Panc1 (cell line): ENCODE measurements at regions not wholly inside any gene's neighbourhood (a gene's known extent, or its start where the extent isn't known, plus 50 kb on each side); places are given as distances from the start of the nearest gene placed in this dataset.

ENCODE experiments used
- ATAC-seq: fragments of 200-7000 bp; cut with Tn5 transposase; 2 replicates; pipeline ENCODE4 v1.9.1; 2020; ENCODE audit warnings: mild to moderate bottlenecking, moderate library complexity
- BruUV-seq: library from RNA; stranded (reverse); fragments of 400-500 nt; replicated peaks from 2 replicates; lab custom pipeline; 2021; lab: Mats Ljungman, UMichigan
- CTCF ChIA-PET: fragments of 300-600 bp; sonication (Branson Sonifier 250); formaldehyde crosslinking; loops from one replicate; lab custom pipeline; 2022; ENCODE audit warnings: antibody characterized with exemption; lab: Charles Lee
- POLR2A ChIA-PET: fragments of 300-600 bp; sonication (Branson Sonifier 250); formaldehyde crosslinking; loops from one replicate; lab custom pipeline; 2022; ENCODE audit warnings: antibody characterized with exemption; lab: Charles Lee
- DNase-seq: peaks from one replicate; pipeline ENCODE4 v3.0.0-alpha.2; 2010; ENCODE audit warnings: low read depth, low spot score
- H3K27ac ChIP-seq: 2 replicates; pipeline ENCODE4 v1.5.1; 2011; ENCODE audit warnings: mild to moderate bottlenecking, low read length, inconsistent platforms
- H3K27me3 ChIP-seq: fragments of 200-500 bp; sonication (Bioruptor generic); 2 replicates; pipeline ENCODE4 v1.6.0; 2014; ENCODE audit warnings: low read length, inconsistent platforms; ENCODE audit not compliant: control insufficient read depth, insufficient read depth
- H3K36me3 ChIP-seq: fragments of 200-500 bp; sonication (Bioruptor generic); 2 replicates; pipeline ENCODE4 v1.5.1; 2014; ENCODE audit warnings: inconsistent platforms, mild to moderate bottlenecking, low read length, moderate library complexity; ENCODE audit not compliant: control insufficient read depth, insufficient read depth
- H3K4me1 ChIP-seq: 2 replicates; pipeline ENCODE4 v1.5.1; 2011; ENCODE audit warnings: inconsistent platforms, mild to moderate bottlenecking, low read length, moderate library complexity; ENCODE audit not compliant: control insufficient read depth, insufficient read depth
- H3K4me3 ChIP-seq, 2 experiments: 2 replicates each; pipeline ENCODE4 v1.5.1; 2011 to 2012; ENCODE audit warnings: low read depth in 2 of 2, low read length in 2 of 2, mild to moderate bottlenecking in 2 of 2, inconsistent platforms in 1 of 2, moderate library complexity in 1 of 2
- H3K9me3 ChIP-seq: fragments of 200-500 bp; sonication (Bioruptor generic); 2 replicates; pipeline ENCODE4 v1.5.1; 2014; ENCODE audit warnings: low read depth, mild to moderate bottlenecking, inconsistent platforms, low read length, moderate library complexity; ENCODE audit not compliant: control insufficient read depth, insufficient read depth
- CTCF ChIP-seq: fragments of 450-650 bp; IDR thresholded peaks from 2 replicates; pipeline ENCODE4 v1.5.1; 2017; ENCODE audit warnings: mild to moderate bottlenecking
- POLR2AphosphoS5 ChIP-seq: IDR thresholded peaks from 2 replicates; pipeline ENCODE4 v1.6.1; 2012; ENCODE audit warnings: mild to moderate bottlenecking, low read depth, low read length, moderate library complexity
- SIN3A ChIP-seq: IDR thresholded peaks from 2 replicates; pipeline ENCODE4 v1.6.1; 2012; ENCODE audit warnings: low read depth, mild to moderate bottlenecking, low read length, moderate library complexity, borderline replicate concordance; ENCODE audit not compliant: insufficient read depth
- TCF7L2 ChIP-seq: IDR thresholded peaks from 2 replicates; pipeline ENCODE4 v1.6.1; 2011; ENCODE audit warnings: mild to moderate bottlenecking, low read depth, low read length, inconsistent platforms
- in situ Hi-C: cut with HindIII; loops from 2 replicates; pipeline ENCODE4 v1.10.0; 2016; ENCODE audit warnings: low sequenced_read_pairs, low pct_unique_long_range_greater_than_20kb
- intact Hi-C: fragments of 100-400 bp; cut with micrococcal nuclease; formaldehyde crosslinking; loops from one replicate; pipeline ENCODE4 v1.10.0; 2022; ENCODE audit not compliant: unreplicated experiment
- TF ChIP-seq, protein P1 (sequence below), 2 experiments: IDR thresholded peaks; 2 replicates each; pipeline ENCODE4 v1.6.1; 2011 to 2012; ENCODE audit warnings: low read depth in 2 of 2, control low read depth in 1 of 2, low read length in 1 of 2, mild to moderate bottlenecking in 1 of 2, moderate library complexity in 1 of 2; ENCODE audit not compliant: insufficient read depth in 1 of 2

DNA sequence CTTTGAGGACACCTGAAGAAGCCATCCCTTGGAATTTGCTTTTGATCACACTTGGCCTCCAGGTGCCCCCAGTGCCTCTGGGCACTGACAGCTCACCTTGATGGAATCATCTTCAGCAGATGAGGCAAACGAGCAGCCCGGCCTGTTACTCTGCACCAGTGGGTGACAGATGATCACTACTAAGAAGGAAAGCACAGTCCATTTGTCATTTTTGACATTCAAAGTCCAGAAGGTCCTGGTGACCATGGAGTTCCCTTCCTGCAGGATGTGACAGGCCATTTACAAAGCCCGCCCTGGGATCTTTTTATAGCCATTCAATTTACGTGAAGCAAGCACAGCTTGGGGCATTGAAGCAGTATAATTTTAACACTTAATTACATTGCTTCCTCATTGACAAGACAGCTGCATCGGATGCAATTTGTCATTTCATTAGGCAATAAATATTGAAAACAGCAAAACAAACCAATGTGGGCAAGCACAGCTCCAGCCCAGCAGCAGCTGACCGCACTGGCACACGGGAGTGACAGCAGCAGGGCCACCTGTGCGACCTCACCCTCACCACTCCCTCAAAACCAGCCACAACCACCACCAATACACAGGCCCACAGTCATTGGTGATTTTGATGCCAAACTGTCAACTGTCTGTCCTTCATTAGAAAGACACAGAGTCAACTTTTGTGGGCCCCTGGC lies 76.0 kb upstream of the SLC66A3 start:
- CTCF ChIA-PET: no interaction called here
- POLR2A ChIA-PET: interaction anchor here (0.6 kb wide), 1 partner anchor 66 kb away, joined by 3 read pairs; no protein-coding TSS in a partner anchor
- intact Hi-C loops: no loop called here
- TF ChIP-seq POLR2AphosphoS5 (no peak), TCF7L2 (no peak), CTCF (no peak), SIN3A (no peak)
- TF ChIP-seq, protein P1, sequence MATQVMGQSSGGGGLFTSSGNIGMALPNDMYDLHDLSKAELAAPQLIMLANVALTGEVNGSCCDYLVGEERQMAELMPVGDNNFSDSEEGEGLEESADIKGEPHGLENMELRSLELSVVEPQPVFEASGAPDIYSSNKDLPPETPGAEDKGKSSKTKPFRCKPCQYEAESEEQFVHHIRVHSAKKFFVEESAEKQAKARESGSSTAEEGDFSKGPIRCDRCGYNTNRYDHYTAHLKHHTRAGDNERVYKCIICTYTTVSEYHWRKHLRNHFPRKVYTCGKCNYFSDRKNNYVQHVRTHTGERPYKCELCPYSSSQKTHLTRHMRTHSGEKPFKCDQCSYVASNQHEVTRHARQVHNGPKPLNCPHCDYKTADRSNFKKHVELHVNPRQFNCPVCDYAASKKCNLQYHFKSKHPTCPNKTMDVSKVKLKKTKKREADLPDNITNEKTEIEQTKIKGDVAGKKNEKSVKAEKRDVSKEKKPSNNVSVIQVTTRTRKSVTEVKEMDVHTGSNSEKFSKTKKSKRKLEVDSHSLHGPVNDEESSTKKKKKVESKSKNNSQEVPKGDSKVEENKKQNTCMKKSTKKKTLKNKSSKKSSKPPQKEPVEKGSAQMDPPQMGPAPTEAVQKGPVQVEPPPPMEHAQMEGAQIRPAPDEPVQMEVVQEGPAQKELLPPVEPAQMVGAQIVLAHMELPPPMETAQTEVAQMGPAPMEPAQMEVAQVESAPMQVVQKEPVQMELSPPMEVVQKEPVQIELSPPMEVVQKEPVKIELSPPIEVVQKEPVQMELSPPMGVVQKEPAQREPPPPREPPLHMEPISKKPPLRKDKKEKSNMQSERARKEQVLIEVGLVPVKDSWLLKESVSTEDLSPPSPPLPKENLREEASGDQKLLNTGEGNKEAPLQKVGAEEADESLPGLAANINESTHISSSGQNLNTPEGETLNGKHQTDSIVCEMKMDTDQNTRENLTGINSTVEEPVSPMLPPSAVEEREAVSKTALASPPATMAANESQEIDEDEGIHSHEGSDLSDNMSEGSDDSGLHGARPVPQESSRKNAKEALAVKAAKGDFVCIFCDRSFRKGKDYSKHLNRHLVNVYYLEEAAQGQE (IDR thresholded peaks at IDR 0.05; ENCODE audit: insufficient read depth in 1 of 2, low read depth in 2 of 2, low read length in 1 of 2): no peak
- in situ Hi-C loops: no loop called here
- no peaks in the 10 kb centered on the region for H3K9me3 ChIP-seq
- H3K27ac ChIP-seq: no peak overlapping the region
- ATAC-seq (no peak), DNase-seq (no peak)
- BruUV-seq: no TSS peak
- H3K4me1 ChIP-seq: no peaks in the 10 kb centered on the region
- no peak overlapping the region for H3K4me3 ChIP-seq
- no peaks in the 10 kb centered on the region for H3K27me3 ChIP-seq
- no peaks in the 10 kb centered on the region for H3K36me3 ChIP-seq

DNA sequence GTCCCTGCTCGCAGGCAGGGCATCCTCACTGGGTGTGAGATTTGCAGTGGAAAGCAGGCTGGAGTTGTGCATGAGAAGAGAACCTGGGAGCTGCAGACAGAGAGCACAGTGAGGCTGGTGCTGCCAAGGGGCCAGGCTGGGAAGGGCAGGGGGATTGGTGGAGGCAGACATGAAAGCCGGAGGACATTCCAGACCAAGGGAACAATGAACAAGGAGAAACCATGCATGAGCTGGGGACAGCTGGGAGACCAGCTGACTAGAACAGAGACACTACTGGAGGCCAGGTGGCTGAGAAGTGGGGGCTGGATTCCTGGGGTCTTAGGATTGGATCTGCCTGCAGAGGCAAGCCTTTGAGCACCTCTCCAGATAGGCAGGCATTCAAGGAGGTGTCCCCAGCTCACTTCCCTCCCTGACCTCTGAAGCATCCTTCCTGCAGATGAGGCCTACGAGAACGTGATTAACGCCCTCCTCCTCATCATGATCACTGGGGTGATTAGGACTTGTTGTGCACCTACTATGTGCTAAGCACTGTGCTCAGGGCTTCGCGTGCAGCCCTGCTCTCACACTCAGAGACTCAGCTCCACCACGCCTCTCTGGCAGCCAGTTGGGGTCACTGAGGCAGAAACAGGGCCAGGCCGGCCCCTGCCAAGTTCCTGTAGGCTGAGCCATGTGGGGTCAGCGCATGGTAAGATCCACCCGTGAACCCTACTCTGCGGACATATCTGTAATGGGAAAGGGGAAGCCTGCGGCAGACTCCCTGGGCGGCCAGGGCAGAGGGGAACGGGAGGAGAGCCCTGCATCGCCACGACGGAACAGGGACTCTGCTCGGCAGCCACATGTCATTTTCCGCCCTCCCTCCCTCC lies 74.8 kb upstream of the SLC66A3 start:
- Histone ChIP-seq H3K4me3 (no peak overlapping the region), H3K4me1 (no peaks in the 10 kb centered on the region), H3K27me3 (no peaks in the 10 kb centered on the region), H3K27ac (no peak overlapping the region), H3K9me3 (no peaks in the 10 kb centered on the region), H3K36me3 (no peaks in the 10 kb centered on the region)
- TF ChIP-seq SIN3A: no peak
- no peak for TF ChIP-seq CTCF
- no peak for TF ChIP-seq TCF7L2
- no peak for TF ChIP-seq POLR2AphosphoS5
- TF ChIP-seq, protein P1 (IDR thresholded peaks at IDR 0.05; ENCODE audit: insufficient read depth in 1 of 2, low read depth in 2 of 2, low read length in 1 of 2): no peak
- DNase-seq: no peak
- POLR2A ChIA-PET: interaction anchor here (0.6 kb wide), 1 partner anchor 17 kb away, joined by 3 read pairs; no protein-coding TSS in a partner anchor
- CTCF ChIA-PET: interaction anchor here (0.6 kb wide), 1 partner anchor 13 kb away, joined by 7 read pairs; no protein-coding TSS in a partner anchor
- BruUV-seq: no TSS peak
- ATAC-seq: peak; percentile 58; the same call in 1 of the 2 replicates
- intact Hi-C loops: no loop called here
- in situ Hi-C loops: no loop called here
